Neural progenitor cell (in vitro differentiated cells): ENCODE measurements at regions not wholly inside any gene's neighbourhood (a gene's known extent, or its start where the extent isn't known, plus 50 kb on each side); places are given as distances from the start of the nearest gene placed in this dataset.

ENCODE experiments used
- DNase-seq: peaks from one replicate; pipeline ENCODE4 v3.0.0-alpha.2; 2016; ENCODE audit warnings: low spot score
- H2AFZ ChIP-seq: fragments of 200-600 bp; sonication (generic); replicated peaks from 2 replicates; pipeline ENCODE4 v1.6.1; 2016; ENCODE audit warnings: antibody characterized with exemption
- H3F3A ChIP-seq: fragments of 200-600 bp; sonication (generic); 2 replicates; pipeline ENCODE4 v1.6.1; 2016; ENCODE audit warnings: antibody characterized with exemption, low read depth
- H3K27ac ChIP-seq: fragments of 200-600 bp; sonication (generic); 2 replicates; pipeline ENCODE4 v1.5.1; 2016; ENCODE audit warnings: mild to moderate bottlenecking
- H3K27me3 ChIP-seq: fragments of 200-600 bp; sonication (generic); 2 replicates; pipeline ENCODE4 v1.6.1; 2016; ENCODE audit warnings: mild to moderate bottlenecking, moderate library complexity
- H3K36me3 ChIP-seq: fragments of 200-600 bp; sonication (generic); 2 replicates; pipeline ENCODE4 v1.5.1; 2016
- H3K4me1 ChIP-seq: fragments of 200-600 bp; sonication (generic); 2 replicates; pipeline ENCODE4 v1.6.1; 2016; ENCODE audit warnings: mixed run types
- H3K4me2 ChIP-seq: fragments of 200-600 bp; sonication (generic); 2 replicates; pipeline ENCODE4 v1.6.1; 2016
- H3K4me3 ChIP-seq: fragments of 200-600 bp; sonication (generic); 2 replicates; pipeline ENCODE4 v1.5.1; 2016
- H3K79me2 ChIP-seq: fragments of 200-600 bp; sonication (generic); 2 replicates; pipeline ENCODE4 v1.6.1; 2016; ENCODE audit warnings: low read depth
- H3K9ac ChIP-seq: fragments of 200-600 bp; sonication (generic); 2 replicates; pipeline ENCODE4 v1.6.1; 2016
- H3K9me3 ChIP-seq: fragments of 200-600 bp; sonication (generic); 2 replicates; pipeline ENCODE4 v1.5.1; 2016; ENCODE audit warnings: low read depth
- H4K20me1 ChIP-seq: fragments of 200-600 bp; sonication (generic); 2 replicates; pipeline ENCODE4 v1.6.1; 2016; ENCODE audit warnings: low read depth
- H3K27ac Mint-ChIP-seq: 3 replicates; pipeline ENCODE4 v1.8.0; 2021; ENCODE audit warnings: mixed read lengths
- H3K27me3 Mint-ChIP-seq: 2 replicates; pipeline ENCODE4 v1.8.0; 2022; ENCODE audit warnings: low read depth, mild to moderate bottlenecking, inconsistent platforms, moderate library complexity, mixed read lengths; ENCODE audit not compliant: insufficient read depth
- H3K36me3 Mint-ChIP-seq: 3 replicates; pipeline ENCODE4 v1.8.0; 2021; ENCODE audit warnings: mixed read lengths
- H3K4me1 Mint-ChIP-seq: 3 replicates; pipeline ENCODE4 v1.8.0; 2021; ENCODE audit warnings: mixed read lengths
- H3K4me3 Mint-ChIP-seq: 3 replicates; pipeline ENCODE4 v1.8.0; 2021; ENCODE audit warnings: mild to moderate bottlenecking, moderate library complexity, mixed read lengths
- H3K9me3 Mint-ChIP-seq: 3 replicates; pipeline ENCODE4 v1.8.0; 2020; ENCODE audit warnings: mixed read lengths
- EZH2 ChIP-seq: fragments of 200-600 bp; sonication (generic); IDR thresholded peaks from 2 replicates; pipeline ENCODE4 v1.6.1; 2017; ENCODE audit warnings: antibody characterized with exemption, mild to moderate bottlenecking, moderate library complexity
- EZH2phosphoT487 ChIP-seq: fragments of 200-600 bp; sonication (generic); IDR thresholded peaks from 2 replicates; pipeline ENCODE4 v1.6.1; 2017; ENCODE audit warnings: antibody characterized with exemption
- TF ChIP-seq, protein P1 (sequence below): fragments of 200-600 bp; sonication (generic); IDR thresholded peaks from 2 replicates; pipeline ENCODE4 v1.5.1; 2017; ENCODE audit warnings: antibody characterized with exemption, mild to moderate bottlenecking

DNA sequence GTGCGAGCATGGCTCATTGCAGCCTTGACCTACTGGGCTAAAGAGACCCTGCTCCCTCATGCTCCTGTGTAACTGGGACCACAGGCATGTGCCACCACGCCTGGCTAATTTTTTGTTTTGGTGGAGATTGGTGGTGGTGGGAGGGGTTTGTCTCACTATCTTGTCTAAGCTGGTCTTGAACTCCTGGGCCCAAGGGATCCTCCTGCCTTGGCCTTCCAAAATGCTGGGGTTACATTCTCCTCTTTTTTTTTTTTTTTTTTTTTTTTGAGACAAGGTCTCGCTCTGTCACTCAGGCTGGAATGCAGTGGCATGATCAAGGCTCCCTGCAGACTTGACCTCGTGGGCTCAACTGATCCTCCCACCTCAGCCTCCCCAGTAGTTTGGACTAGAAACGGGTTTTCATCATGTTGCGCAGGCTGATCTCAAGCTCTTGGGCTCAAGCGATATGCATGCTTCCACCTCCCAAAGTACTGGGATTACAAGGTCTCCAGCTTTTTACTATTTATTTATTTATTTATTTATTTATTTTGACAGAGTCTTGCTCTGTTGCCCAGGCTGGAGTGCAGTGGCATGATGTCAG, 238.3 kb downstream of the MYCN start:
- peaks cover 4% of the 10 kb centered on the region for H3K9me3 Mint-ChIP-seq
- no peak overlapping the region for H3K9ac ChIP-seq
- peaks cover 42% of the 10 kb centered on the region for H3K4me1 Mint-ChIP-seq
- H3K27ac ChIP-seq = no peak overlapping the region
- H3K36me3 Mint-ChIP-seq = peaks cover 2% of the 10 kb centered on the region
- no peak for TF ChIP-seq EZH2
- TF ChIP-seq, protein P1, sequence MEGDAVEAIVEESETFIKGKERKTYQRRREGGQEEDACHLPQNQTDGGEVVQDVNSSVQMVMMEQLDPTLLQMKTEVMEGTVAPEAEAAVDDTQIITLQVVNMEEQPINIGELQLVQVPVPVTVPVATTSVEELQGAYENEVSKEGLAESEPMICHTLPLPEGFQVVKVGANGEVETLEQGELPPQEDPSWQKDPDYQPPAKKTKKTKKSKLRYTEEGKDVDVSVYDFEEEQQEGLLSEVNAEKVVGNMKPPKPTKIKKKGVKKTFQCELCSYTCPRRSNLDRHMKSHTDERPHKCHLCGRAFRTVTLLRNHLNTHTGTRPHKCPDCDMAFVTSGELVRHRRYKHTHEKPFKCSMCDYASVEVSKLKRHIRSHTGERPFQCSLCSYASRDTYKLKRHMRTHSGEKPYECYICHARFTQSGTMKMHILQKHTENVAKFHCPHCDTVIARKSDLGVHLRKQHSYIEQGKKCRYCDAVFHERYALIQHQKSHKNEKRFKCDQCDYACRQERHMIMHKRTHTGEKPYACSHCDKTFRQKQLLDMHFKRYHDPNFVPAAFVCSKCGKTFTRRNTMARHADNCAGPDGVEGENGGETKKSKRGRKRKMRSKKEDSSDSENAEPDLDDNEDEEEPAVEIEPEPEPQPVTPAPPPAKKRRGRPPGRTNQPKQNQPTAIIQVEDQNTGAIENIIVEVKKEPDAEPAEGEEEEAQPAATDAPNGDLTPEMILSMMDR = no peak
- TF ChIP-seq EZH2phosphoT487 = no peak
- H4K20me1 ChIP-seq = no peaks in the 10 kb centered on the region
- H2AFZ ChIP-seq = no peak overlapping the region
- H3K79me2 ChIP-seq = no peaks in the 10 kb centered on the region
- H3K27me3 ChIP-seq = no peaks in the 10 kb centered on the region
- H3K4me3 Mint-ChIP-seq = no peak overlapping the region
- no peak overlapping the region for H3K4me3 ChIP-seq
- DNase-seq = no peak
- no peak overlapping the region for H3K4me2 ChIP-seq
- no peaks in the 10 kb centered on the region for H3K9me3 ChIP-seq
- no peaks in the 10 kb centered on the region for H3K36me3 ChIP-seq
- H3K27ac Mint-ChIP-seq = no peak overlapping the region
- no peaks in the 10 kb centered on the region for H3K4me1 ChIP-seq
- peaks cover 21% of the 10 kb centered on the region for H3K27me3 Mint-ChIP-seq
- no peaks in the 10 kb centered on the region for H3F3A ChIP-seq

DNA sequence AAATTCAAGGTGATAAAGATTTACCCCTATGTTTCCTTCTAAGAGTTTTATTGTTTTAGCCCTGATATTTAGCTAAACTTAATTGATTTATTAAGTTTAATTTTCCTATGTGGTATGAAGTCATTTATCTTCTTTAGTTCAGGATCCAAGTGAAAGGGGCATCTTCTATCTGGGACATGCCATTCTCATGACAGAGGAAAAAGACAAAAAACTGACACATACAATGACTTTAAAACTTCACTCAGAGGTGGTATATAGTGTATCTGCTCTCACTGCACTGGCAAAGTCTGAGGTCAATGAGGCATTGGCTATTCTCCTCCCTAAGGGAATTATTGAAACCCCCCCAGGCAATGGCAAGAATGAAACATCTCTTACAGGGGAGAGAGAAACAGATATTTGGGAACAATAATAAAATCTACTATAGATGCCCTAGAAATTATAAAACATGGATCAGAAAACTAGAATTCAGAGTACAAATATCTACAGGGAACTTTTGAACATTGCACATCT, 237.4 kb downstream of the MYCN start:
- H3K27ac ChIP-seq = no peak overlapping the region
- H3K9me3 ChIP-seq = no peaks in the 10 kb centered on the region
- H3K4me1 ChIP-seq = no peaks in the 10 kb centered on the region
- no peak overlapping the region for H2AFZ ChIP-seq
- no peaks in the 10 kb centered on the region for H4K20me1 ChIP-seq
- TF ChIP-seq, protein P1 = no peak
- TF ChIP-seq EZH2phosphoT487 = no peak
- no peak for TF ChIP-seq EZH2
- no peak overlapping the region for H3K4me3 Mint-ChIP-seq
- peaks cover 2% of the 10 kb centered on the region for H3K36me3 Mint-ChIP-seq
- H3K36me3 ChIP-seq = no peaks in the 10 kb centered on the region
- no peaks in the 10 kb centered on the region for H3F3A ChIP-seq
- H3K27ac Mint-ChIP-seq = no peak overlapping the region
- no peaks in the 10 kb centered on the region for H3K27me3 ChIP-seq
- H3K27me3 Mint-ChIP-seq = peaks cover 16% of the 10 kb centered on the region
- no peak overlapping the region for H3K4me2 ChIP-seq
- H3K79me2 ChIP-seq = no peaks in the 10 kb centered on the region
- no peak for DNase-seq
- H3K4me3 ChIP-seq = no peak overlapping the region
- H3K9ac ChIP-seq = no peak overlapping the region
- peaks cover 2% of the 10 kb centered on the region for H3K9me3 Mint-ChIP-seq
- H3K4me1 Mint-ChIP-seq = peaks cover 37% of the 10 kb centered on the region

DNA sequence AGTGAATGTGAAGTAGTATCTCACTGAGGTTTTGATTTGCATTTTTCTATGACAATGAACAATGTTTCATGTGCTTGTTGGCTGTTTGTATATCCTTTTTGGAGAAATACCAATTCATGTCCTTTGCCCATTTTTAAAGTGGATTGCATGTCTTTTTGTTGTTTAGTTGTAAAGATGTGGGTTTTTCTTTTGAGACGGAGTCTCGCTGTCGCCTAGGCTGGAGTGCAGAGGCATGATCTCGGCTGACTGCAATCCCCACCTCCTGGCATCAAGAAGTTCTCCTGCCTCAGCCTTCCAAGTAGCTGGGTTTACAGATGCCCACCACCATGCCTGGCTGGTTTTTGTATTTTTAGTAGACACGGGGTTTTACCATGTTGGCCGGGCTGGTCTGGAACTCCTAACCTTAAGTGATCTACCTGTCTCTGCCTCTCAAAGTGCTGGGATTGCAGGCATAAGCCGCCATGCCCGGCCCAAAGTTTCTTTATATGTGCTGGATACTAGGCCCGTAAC, 236.7 kb downstream of the MYCN start:
- H3K9me3 Mint-ChIP-seq = peaks cover 2% of the 10 kb centered on the region
- Histone ChIP-seq H3K4me2 (no peak overlapping the region), H3F3A (no peaks in the 10 kb centered on the region), H3K9me3 (no peaks in the 10 kb centered on the region), H3K36me3 (no peaks in the 10 kb centered on the region), H4K20me1 (no peaks in the 10 kb centered on the region), H3K4me3 (no peak overlapping the region), H3K9ac (no peak overlapping the region), H3K27me3 (no peaks in the 10 kb centered on the region), H3K4me1 (no peaks in the 10 kb centered on the region), H3K79me2 (no peaks in the 10 kb centered on the region), H3K27ac (no peak overlapping the region), H2AFZ (no peak overlapping the region)
- H3K4me3 Mint-ChIP-seq = no peak overlapping the region
- TF ChIP-seq EZH2 (no peak), EZH2phosphoT487 (no peak)
- TF ChIP-seq, protein P1 = no peak
- H3K27me3 Mint-ChIP-seq = peaks cover 15% of the 10 kb centered on the region
- H3K4me1 Mint-ChIP-seq = peaks cover 39% of the 10 kb centered on the region
- H3K27ac Mint-ChIP-seq = no peak overlapping the region
- peaks cover 5% of the 10 kb centered on the region for H3K36me3 Mint-ChIP-seq
- DNase-seq = no peak
